ENCODE measurements at regions not wholly inside any gene's neighbourhood (a gene's known extent, or its start where the extent isn't known, plus 50 kb on each side); places are given as distances from the start of the nearest gene placed in this dataset.

DNA sequence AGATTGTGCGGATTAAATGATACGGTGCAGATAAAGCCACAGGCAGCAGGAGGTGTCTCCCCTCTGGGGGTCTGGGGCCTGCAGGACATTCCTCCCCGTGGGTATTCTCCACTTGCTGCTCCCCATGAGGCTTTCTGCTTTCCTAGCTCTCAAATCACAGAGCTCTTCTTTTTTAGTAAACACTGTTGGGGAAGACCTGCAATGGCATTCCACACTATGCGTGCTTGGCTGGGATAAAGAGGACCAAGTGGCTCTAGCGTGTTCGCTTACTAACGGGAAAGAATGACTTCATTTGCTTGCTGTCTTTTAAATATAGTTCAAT lies 146.5 kb downstream of the DDX1 start:
- Histone ChIP-seq H3K27ac (no peak overlapping the region), H3K27me3 (replicated peaks in 1 of 7) (no peaks in the 10 kb centered on the region), H3K4me1 (peaks cover 0 to 3% (median 0%) of the 10 kb centered on the region in 6 donors), H3K4me3 (no peak overlapping the region), H3K36me3 (no peaks in the 10 kb centered on the region), H3K9me3 (peaks cover 0 to 19% (median 9%) of the 10 kb centered on the region in 8 donors)
- TF ChIP-seq, protein P1, sequence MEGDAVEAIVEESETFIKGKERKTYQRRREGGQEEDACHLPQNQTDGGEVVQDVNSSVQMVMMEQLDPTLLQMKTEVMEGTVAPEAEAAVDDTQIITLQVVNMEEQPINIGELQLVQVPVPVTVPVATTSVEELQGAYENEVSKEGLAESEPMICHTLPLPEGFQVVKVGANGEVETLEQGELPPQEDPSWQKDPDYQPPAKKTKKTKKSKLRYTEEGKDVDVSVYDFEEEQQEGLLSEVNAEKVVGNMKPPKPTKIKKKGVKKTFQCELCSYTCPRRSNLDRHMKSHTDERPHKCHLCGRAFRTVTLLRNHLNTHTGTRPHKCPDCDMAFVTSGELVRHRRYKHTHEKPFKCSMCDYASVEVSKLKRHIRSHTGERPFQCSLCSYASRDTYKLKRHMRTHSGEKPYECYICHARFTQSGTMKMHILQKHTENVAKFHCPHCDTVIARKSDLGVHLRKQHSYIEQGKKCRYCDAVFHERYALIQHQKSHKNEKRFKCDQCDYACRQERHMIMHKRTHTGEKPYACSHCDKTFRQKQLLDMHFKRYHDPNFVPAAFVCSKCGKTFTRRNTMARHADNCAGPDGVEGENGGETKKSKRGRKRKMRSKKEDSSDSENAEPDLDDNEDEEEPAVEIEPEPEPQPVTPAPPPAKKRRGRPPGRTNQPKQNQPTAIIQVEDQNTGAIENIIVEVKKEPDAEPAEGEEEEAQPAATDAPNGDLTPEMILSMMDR (IDR thresholded peaks at IDR 0.05 in 8 of 11, conservative IDR thresholded peaks at IDR 0.05 in 3 of 11): no peak
- TF ChIP-seq POLR2A (IDR thresholded peaks at IDR 0.05): no peak
- TF ChIP-seq POLR2AphosphoS5 (IDR thresholded peaks at IDR 0.05): no peak
- 88 to 97% (median 93%) methylated on average over 5 to 7 of the region's 7 CpGs for WGBS, 5 donors
- intact Hi-C loops (cut with DNase I; ENCODE audit: low total_unique reads): no loop called here
- no peak for DNase-seq

DNA sequence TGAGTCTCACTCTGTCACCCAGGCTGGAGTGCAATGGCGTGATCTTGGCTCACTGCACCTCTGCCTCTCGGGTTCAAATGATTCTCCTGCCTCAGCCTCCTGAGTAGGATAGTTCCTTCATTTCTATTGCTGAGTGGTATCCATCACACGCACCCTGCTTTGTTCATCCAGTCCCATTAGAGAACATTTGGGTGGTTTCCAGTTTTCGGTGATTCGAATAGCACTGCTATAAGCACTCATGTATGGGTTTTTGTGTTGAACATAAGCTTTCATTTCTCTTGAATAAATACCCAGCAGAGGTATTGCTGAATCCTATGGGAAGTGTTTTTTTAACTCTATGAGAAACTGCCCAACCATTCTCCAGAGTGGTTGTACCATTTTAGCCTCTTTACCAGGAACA lies 147.3 kb downstream of the DDX1 start:
- no peaks in the 10 kb centered on the region for H3K4me1 ChIP-seq
- no peak overlapping the region for H3K27ac ChIP-seq
- intact Hi-C loops (cut with DNase I; ENCODE audit: low total_unique reads): no loop called here
- TF ChIP-seq, protein P1 (IDR thresholded peaks at IDR 0.05 in 8 of 11, conservative IDR thresholded peaks at IDR 0.05 in 3 of 11): no peak
- no peak for TF ChIP-seq POLR2AphosphoS5 (IDR thresholded peaks at IDR 0.05)
- H3K36me3 ChIP-seq: no peaks in the 10 kb centered on the region
- DNase-seq: no peak
- H3K9me3 ChIP-seq: peaks cover 0 to 19% (median 9%) of the 10 kb centered on the region in 8 donors
- H3K27me3 ChIP-seq (replicated peaks in 1 of 7): no peaks in the 10 kb centered on the region
- no peak overlapping the region for H3K4me3 ChIP-seq
- whole genome bisulfite sequencing, 5 donors: 90 to 97% (median 94%) methylated on average over 5 of the region's 5 CpGs

DNA sequence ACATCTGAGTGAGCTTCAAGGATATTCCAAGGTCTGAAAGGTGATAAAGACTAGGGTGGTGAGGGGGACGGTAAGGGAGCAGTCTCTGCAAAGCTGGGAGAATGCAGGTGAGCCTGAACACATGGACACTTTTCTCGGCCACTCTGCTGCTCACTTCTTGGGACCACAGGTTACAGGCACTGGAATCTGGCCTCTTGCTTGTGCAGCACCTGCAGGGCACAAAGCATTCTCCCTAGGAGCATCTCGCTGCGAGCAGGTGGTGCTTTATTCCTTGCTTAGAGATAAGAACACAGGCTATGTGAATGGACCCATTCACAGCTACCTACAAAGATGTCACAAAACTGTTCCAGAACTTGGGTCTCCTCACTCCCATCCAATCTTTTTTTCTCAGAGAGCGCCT lies 153.2 kb downstream of the DDX1 start:
- no peak overlapping the region for H3K27ac ChIP-seq
- peaks cover 0 to 3% (median 0%) of the 10 kb centered on the region in 7 donors for H3K27me3 ChIP-seq (replicated peaks in 1 of 7)
- TF ChIP-seq POLR2A (IDR thresholded peaks at IDR 0.05): no peak
- TF ChIP-seq POLR2AphosphoS5 (IDR thresholded peaks at IDR 0.05): no peak
- TF ChIP-seq, protein P1 (IDR thresholded peaks at IDR 0.05 in 8 of 11, conservative IDR thresholded peaks at IDR 0.05 in 3 of 11): no peak
- no peaks in the 10 kb centered on the region for H3K36me3 ChIP-seq
- DNase-seq: no peak
- H3K4me1 ChIP-seq: peaks cover 0 to 12% (median 6%) of the 10 kb centered on the region in 6 donors
- intact Hi-C loops (cut with DNase I; ENCODE audit: low total_unique reads): no loop called here
- H3K4me3 ChIP-seq: no peak overlapping the region
- whole genome bisulfite sequencing, 5 donors: 84 to 97% (median 90%) methylated on average over 5 of the region's 5 CpGs
- peaks cover 0 to 19% (median 9%) of the 10 kb centered on the region in 8 donors for H3K9me3 ChIP-seq

DNA sequence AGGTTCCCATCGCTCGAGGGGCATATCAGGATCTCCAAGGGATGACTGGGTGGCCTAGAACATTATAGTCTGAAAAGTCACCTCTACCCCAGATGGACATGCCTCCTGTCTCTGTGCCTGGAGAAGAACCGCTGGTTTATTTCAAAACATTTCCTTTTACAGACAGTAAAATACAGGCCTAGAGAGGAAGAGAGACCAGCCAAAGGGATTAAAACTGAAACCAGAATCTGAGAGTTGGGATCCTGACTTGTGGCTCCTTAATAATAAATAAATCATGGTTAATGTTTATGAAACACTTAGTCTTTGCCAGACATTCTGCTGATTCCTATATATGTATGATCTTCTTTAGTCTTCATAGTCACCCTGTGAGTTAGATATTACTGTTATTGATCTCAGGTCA lies 153.7 kb downstream of the DDX1 start:
- H3K27me3 ChIP-seq (replicated peaks in 1 of 7): peaks cover 0 to 3% (median 0%) of the 10 kb centered on the region in 7 donors
- no peak for DNase-seq
- H3K36me3 ChIP-seq: no peaks in the 10 kb centered on the region
- no peak overlapping the region for H3K27ac ChIP-seq
- peaks cover 0 to 12% (median 6%) of the 10 kb centered on the region in 6 donors for H3K4me1 ChIP-seq
- peaks cover 0 to 19% (median 9%) of the 10 kb centered on the region in 8 donors for H3K9me3 ChIP-seq
- intact Hi-C loops (cut with DNase I; ENCODE audit: low total_unique reads): no loop called here
- WGBS, 5 donors: 67 to 86% (median 74%) methylated on average over 3 of the region's 3 CpGs
- TF ChIP-seq POLR2AphosphoS5 (IDR thresholded peaks at IDR 0.05): no peak
- no peak for TF ChIP-seq POLR2A (IDR thresholded peaks at IDR 0.05)
- TF ChIP-seq, protein P1 (IDR thresholded peaks at IDR 0.05 in 8 of 11, conservative IDR thresholded peaks at IDR 0.05 in 3 of 11): no peak
- H3K4me3 ChIP-seq: no peak overlapping the region

Data from spleen (tissue), 11 donors.